ENCODE measurements at regions not wholly inside any gene's neighbourhood (a gene's known extent, or its start where the extent isn't known, plus 50 kb on each side); places are given as distances from the start of the nearest gene placed in this dataset.

- TF ChIP-seq POLR2A (IDR thresholded peaks at IDR 0.05), result no peak
- TF ChIP-seq, protein P1, sequence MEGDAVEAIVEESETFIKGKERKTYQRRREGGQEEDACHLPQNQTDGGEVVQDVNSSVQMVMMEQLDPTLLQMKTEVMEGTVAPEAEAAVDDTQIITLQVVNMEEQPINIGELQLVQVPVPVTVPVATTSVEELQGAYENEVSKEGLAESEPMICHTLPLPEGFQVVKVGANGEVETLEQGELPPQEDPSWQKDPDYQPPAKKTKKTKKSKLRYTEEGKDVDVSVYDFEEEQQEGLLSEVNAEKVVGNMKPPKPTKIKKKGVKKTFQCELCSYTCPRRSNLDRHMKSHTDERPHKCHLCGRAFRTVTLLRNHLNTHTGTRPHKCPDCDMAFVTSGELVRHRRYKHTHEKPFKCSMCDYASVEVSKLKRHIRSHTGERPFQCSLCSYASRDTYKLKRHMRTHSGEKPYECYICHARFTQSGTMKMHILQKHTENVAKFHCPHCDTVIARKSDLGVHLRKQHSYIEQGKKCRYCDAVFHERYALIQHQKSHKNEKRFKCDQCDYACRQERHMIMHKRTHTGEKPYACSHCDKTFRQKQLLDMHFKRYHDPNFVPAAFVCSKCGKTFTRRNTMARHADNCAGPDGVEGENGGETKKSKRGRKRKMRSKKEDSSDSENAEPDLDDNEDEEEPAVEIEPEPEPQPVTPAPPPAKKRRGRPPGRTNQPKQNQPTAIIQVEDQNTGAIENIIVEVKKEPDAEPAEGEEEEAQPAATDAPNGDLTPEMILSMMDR (IDR thresholded peaks at IDR 0.05), result no peak
These were observed 210.6 kb upstream of the DYNLRB2 start for GRCh38 chr16:80330150-80330549.
